DND-41 (cell line): ENCODE measurements at regions not wholly inside any gene's neighbourhood (a gene's known extent, or its start where the extent isn't known, plus 50 kb on each side); places are given as distances from the start of the nearest gene placed in this dataset.

Experiments
- ATAC-seq: fragments of 200-7000 bp; cut with Tn5 transposase; 3 replicates; pipeline ENCODE4 v1.9.1; 2021; ENCODE audit warnings: low read depth; ENCODE audit not compliant: insufficient read depth
- DNase-seq: peaks from one replicate; pipeline ENCODE4 v3.0.0-alpha.2; 2020
- H2AFZ ChIP-seq: 2 replicates; pipeline ENCODE4 v1.6.0; 2012; ENCODE audit warnings: low read depth, low read length
- H3K27ac ChIP-seq: 2 replicates; pipeline ENCODE4 v1.5.1; 2012; ENCODE audit warnings: low read length, inconsistent platforms
- H3K27me3 ChIP-seq: fragments of 200-600 bp; sonication (generic); 2 replicates; pipeline ENCODE4 v1.6.0; 2012; ENCODE audit warnings: low read length, mild to moderate bottlenecking, inconsistent platforms; ENCODE audit not compliant: insufficient read depth, poor library complexity
- H3K36me3 ChIP-seq: 2 replicates; pipeline ENCODE4 v1.5.1; 2012; ENCODE audit warnings: low read length, inconsistent platforms; ENCODE audit not compliant: insufficient read depth
- H3K4me1 ChIP-seq: 2 replicates; pipeline ENCODE4 v1.5.1; 2012; ENCODE audit warnings: mild to moderate bottlenecking, low read length; ENCODE audit not compliant: insufficient read depth
- H3K4me2 ChIP-seq: 2 replicates; pipeline ENCODE4 v1.6.0; 2012; ENCODE audit warnings: mild to moderate bottlenecking, moderate library complexity, low read length, inconsistent platforms; ENCODE audit not compliant: insufficient read depth
- H3K4me3 ChIP-seq, 2 experiments: fragments of 200-600 bp in 1 of 2; shearing (Covaris generic) in 1 of 2; 2 replicates each; pipeline ENCODE4 v1.5.1; 2012 to 2016; ENCODE audit warnings: inconsistent platforms in 2 of 2, low read length in 2 of 2, mild to moderate bottlenecking in 2 of 2, low read depth in 1 of 2, moderate library complexity in 1 of 2
- H3K79me2 ChIP-seq: 2 replicates; pipeline ENCODE4 v1.6.0; 2012; ENCODE audit warnings: low read length, inconsistent platforms; ENCODE audit not compliant: insufficient read depth
- H3K9ac ChIP-seq: 2 replicates; pipeline ENCODE4 v1.6.0; 2012; ENCODE audit warnings: low read depth, mild to moderate bottlenecking, inconsistent platforms, low read length, moderate library complexity
- H3K9me3 ChIP-seq: 2 replicates; pipeline ENCODE4 v1.5.1; 2012; ENCODE audit warnings: low read length, moderate library complexity, mild to moderate bottlenecking, inconsistent platforms; ENCODE audit not compliant: insufficient read depth, severe bottlenecking
- H4K20me1 ChIP-seq: 2 replicates; pipeline ENCODE4 v1.6.0; 2012; ENCODE audit warnings: low read length; ENCODE audit not compliant: insufficient read depth
- CTCF ChIP-seq: IDR thresholded peaks from 2 replicates; pipeline ENCODE4 v1.5.1; 2012; ENCODE audit warnings: borderline replicate concordance, low read length, moderate library complexity, mild to moderate bottlenecking; ENCODE audit not compliant: poor library complexity, severe bottlenecking; ENCODE audit errors: extremely low read depth
- EZH2 ChIP-seq: IDR thresholded peaks from 3 replicates; pipeline ENCODE4 v1.6.1; 2012; ENCODE audit warnings: borderline replicate concordance, low read depth, mild to moderate bottlenecking, moderate library complexity, low read length, inconsistent platforms; ENCODE audit not compliant: severe bottlenecking

- H4K20me1 ChIP-seq: no peaks in the 10 kb centered on the region
- ATAC-seq: no peak
- no peak overlapping the region for H3K4me3 ChIP-seq
- H2AFZ ChIP-seq: no peak overlapping the region
- H3K4me2 ChIP-seq: no peak overlapping the region
- no peaks in the 10 kb centered on the region for H3K9me3 ChIP-seq
- no peaks in the 10 kb centered on the region for H3K27me3 ChIP-seq
- no peaks in the 10 kb centered on the region for H3K4me1 ChIP-seq
- no peak for DNase-seq
- TF ChIP-seq CTCF (no peak), EZH2 (no peak)
- H3K79me2 ChIP-seq: no peaks in the 10 kb centered on the region
- H3K36me3 ChIP-seq: no peaks in the 10 kb centered on the region
- H3K27ac ChIP-seq: no peak overlapping the region
- no peak overlapping the region for H3K9ac ChIP-seq
These were observed 754.1 kb downstream of the NOVA1 start for GRCh38 chr14:25843481-25844470.

DNA sequence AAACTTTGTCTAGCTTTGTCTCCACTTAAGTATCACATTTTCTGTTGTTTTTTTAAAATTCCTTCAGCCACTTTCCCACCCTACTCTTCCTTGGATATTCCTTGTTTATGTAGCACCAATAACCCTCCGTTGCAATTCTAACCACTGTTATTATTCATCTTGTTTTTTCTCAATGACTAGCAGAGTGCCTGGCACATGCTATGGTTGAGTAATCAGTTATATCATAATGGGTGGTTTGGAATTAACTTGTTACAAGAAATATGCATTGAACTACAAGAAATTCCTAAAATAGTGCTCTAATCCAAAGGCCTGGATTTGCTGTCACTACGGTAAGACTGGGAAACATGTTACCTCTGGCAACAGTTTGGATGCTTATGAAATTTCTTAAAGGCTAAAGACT lies 756.6 kb downstream of the NOVA1 start:
- H3K27me3 ChIP-seq: no peaks in the 10 kb centered on the region
- H3K9ac ChIP-seq: no peak overlapping the region
- H4K20me1 ChIP-seq: no peaks in the 10 kb centered on the region
- no peaks in the 10 kb centered on the region for H3K79me2 ChIP-seq
- ATAC-seq (no peak), DNase-seq (no peak)
- no peak overlapping the region for H3K4me3 ChIP-seq
- no peaks in the 10 kb centered on the region for H3K36me3 ChIP-seq
- TF ChIP-seq EZH2 (no peak), CTCF (no peak)
- H3K27ac ChIP-seq: no peak overlapping the region
- no peak overlapping the region for H3K4me2 ChIP-seq
- no peaks in the 10 kb centered on the region for H3K9me3 ChIP-seq
- no peak overlapping the region for H2AFZ ChIP-seq
- H3K4me1 ChIP-seq: no peaks in the 10 kb centered on the region

GRCh38 chr14:25837551-25837965 lies 760.3 kb downstream of the NOVA1 start:
- H4K20me1 ChIP-seq: no peaks in the 10 kb centered on the region
- no peak overlapping the region for H3K9ac ChIP-seq
- H3K79me2 ChIP-seq: no peaks in the 10 kb centered on the region
- no peak overlapping the region for H3K4me2 ChIP-seq
- H2AFZ ChIP-seq: no peak overlapping the region
- H3K4me3 ChIP-seq: no peak overlapping the region
- H3K9me3 ChIP-seq: no peaks in the 10 kb centered on the region
- H3K36me3 ChIP-seq: no peaks in the 10 kb centered on the region
- DNase-seq: no peak
- ATAC-seq: no peak
- H3K27ac ChIP-seq: no peak overlapping the region
- TF ChIP-seq CTCF (no peak), EZH2 (no peak)
- no peaks in the 10 kb centered on the region for H3K4me1 ChIP-seq
- H3K27me3 ChIP-seq: no peaks in the 10 kb centered on the region
